GM21526 (cell line): ENCODE measurements at regions not wholly inside any gene's neighbourhood (a gene's known extent, or its start where the extent isn't known, plus 50 kb on each side); places are given as distances from the start of the nearest gene placed in this dataset.
"Not testable (repeated sequence)": the region's sequence is repeated elsewhere in the genome, so short reads cannot be mapped to it uniquely, and the experiment has no call there.

ENCODE experiments used
- ATAC-seq: cut with Tn5 transposase; IDR thresholded peaks from one replicate; pipeline ENCODE4 v1.9.1; 2021; ENCODE audit warnings: moderate library complexity; ENCODE audit not compliant: unreplicated experiment, low FRiP score

DNA sequence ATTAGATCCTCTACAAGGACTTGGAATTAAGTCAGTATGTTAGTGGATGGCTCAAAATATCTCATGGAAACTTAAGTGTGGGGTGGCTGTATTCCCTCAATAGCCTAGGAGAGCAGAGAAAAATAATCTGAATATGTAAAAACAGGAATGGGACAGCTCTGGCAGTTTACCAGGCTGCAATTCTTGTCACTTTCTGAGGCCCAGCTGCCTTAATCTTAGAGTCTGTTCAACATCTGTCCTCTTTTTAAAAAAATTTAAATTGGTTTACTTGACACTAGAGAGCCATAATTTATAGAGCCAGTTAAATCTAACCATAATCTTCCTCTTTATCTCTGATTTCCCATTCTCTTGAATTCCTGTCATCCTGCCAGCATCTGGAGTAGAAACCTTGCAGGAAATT is 109.2 kb upstream of the CXCL13 start:
- no peak for ATAC-seq

DNA sequence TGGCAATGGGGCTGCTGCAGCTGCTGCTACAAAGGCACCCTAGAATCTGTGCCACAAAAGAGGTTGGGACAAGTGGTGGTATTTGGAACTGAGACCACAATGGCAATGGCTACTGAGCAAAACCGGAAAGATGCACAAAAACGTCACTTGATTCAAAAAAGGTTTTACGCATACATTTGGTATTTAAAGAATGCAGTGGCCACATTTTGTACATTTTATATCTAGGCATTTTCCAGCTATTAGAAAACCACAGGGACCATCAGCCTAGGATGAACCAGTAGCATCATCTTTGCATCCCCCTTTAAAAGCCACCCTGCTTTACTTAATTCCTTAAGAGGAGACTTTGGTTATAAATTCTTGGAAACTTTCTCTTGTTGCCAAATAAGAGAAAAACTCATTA is 104.8 kb upstream of the CXCL13 start:
- no peak for ATAC-seq

DNA sequence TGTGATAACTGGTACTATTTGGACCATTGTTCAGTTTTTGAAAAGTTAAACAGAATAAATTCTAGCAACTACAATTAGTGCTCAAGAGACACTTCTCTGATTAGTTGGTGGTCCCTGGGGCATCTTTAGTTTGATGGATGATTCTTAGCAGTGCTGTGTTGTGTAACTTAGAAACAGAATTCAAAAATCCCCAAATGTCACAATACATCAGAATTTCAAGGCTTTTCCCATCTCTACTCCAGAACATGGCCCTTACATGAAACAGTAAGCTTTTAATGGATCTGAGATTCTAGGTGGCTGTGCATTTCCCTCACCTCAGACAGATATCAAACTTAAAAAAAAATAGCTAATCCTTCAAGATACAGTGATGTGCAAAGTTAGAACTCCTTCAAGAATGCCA is 104.4 kb upstream of the CXCL13 start:
- no peak for ATAC-seq

DNA sequence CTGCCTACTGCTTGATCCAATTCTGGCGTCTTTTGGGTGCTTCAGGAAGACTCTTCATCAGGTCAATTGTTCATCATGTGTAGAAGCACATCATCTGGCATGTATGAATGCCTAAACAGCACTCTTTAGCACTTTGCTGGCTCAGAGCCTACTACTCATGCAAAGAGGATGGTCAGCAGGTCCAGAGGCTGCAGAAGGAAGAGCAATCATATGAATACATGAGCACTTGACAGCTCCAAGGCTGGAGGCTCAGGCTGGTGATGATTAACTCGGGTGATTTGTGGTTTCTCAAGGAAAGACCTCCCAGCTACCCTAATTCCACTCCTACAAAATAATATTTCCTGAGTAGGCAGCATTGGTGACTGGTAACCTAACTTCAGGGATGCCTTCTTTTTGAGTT is 103.8 kb upstream of the CXCL13 start:
- no peak for ATAC-seq

DNA sequence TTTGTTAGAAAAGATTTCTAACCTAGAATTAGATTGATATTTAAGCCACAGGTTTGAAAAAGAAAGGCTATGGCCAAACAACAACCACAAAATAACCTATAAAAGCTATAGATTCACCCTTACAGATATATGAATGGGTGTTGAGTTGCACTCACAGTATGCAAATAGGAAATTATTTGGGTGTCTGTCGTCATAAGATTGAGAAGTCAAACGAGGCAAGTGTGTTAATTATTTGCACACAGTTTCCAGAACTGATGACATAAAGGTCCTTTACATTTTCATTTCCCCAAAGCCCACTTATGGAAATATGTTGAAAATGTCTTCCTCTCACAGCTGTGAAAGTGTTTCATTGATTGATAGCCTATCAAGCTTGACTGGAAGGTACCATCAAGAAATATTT is 101.2 kb upstream of the CXCL13 start:
- ATAC-seq = no peak

DNA sequence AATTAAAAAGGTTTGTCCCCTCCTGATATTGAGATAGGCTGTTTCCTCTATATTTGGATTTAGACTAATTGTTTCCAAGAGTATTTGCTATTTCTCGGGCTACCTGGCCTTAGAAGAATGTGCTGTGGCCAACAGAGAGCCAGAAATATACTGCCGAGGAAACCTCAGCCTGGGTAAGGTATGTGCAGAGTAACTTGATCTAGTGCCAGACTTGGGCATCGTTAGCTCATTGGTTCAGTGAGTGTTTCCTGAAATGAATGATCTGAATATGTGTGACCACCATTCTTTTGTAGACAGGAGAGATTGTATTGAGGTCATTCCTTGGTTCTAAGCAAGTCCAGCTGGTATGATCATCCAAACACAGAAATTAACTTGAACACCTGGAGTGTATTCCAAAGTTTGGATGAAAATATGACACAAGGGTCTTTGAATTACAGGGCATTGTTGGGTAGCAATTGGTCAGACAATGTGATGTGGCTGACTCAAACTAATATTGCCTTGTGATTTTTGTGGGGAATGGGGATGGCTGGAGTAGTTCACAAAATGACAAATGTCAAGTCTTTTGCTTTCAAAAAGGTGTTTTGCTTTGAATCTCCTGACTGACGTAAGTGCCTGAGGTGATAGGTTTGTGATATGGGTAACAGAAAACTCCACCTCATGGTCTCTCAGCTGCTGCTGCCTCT is 100.2 kb upstream of the CXCL13 start:
- ATAC-seq = no peak

DNA sequence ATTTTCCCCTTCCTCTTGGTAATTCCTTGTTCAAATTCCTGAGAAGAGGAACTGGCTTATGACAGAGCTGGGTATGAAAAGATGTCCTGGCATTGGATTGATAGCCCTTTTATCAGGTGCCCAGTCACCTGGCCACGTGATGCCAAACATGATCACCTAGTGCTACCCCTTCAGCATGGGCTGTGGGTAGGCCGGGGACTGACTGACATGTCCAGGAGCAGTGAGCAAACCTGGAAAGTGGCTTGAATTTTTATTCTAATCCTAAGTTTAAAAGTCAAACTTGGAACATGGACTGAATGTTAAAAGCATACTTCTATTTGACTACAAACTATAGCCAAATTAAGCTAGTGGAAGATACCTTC is 99.7 kb upstream of the CXCL13 start:
- no peak for ATAC-seq

DNA sequence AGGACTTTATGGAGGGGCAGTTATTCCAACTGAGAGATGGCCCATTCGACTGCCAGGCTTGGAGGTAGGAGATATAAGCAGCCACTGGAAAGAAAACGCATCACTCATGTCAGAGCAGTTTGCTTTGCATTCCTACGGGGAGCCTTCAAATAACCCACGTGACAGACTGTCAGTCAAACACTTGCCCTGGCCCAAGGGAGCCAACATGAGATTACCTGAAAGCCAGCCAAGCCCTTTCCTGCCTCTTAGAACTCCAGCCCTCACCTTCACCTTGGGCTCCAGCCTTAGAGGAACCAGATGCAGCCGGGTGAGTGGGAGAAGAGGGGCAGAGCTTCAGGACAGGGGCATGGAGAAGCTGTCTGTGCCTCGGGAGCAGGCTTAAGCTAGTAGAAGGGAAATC is 95.3 kb upstream of the CXCL13 start:
- no peak for ATAC-seq

DNA sequence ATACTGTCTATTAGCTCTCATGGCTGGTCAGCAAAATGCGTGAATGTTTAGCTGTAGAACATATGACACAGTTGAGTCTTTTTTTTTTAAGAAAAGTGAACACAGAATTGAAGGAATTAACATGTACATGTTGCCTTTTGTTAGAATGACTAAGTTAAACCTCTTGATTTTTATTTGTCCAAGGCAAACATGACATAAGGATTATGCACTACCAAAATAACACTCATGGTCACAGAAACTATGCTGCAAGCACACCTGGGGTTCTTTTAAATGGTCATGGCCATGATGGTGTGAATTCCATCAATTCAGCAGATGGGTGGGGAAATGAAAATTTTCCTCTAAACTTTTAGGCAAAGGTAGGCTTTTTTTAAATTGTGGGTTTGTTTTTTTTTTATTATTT is 80.1 kb upstream of the CXCL13 start:
- no peak for ATAC-seq

DNA sequence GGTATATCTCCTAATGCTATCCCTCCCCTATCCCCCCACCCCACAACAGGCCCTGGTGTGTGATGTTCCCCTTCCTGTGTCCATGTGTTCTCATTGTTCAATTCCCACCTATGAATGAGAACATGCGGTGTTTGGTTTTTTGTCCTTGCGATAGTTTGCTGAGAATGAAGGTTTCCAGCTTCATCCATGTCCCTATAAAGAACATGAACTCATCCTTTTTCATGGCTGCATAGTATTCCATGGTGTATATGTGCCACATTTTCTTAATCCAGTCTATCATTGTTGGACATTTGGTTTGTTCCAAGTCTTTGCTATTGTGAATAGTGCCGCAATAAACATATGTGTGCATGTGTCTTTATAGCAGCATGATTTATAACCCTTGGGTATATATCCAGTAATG is 77.7 kb upstream of the CXCL13 start:
- ATAC-seq = not testable (repeated sequence)

DNA sequence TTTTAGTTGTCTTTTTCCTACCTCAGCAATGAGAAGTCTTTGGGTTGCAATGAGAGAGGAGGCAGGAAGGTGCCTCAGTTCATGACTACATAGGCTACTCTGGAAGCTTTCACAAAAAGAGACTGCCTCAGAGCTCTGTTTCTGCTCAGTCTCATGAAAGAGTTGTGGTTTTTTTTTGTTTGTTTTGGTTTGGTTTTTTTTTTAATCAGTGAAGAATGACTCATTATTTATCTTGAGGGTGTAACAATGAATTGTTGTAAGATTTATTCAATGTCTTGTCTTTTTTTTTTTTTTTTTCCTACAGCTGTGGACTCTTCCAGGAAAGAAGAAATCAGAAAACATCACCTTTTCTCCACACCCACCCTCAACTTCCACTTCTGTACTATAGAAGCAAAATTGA is 67.5 kb upstream of the CXCL13 start:
- ATAC-seq = no peak

DNA sequence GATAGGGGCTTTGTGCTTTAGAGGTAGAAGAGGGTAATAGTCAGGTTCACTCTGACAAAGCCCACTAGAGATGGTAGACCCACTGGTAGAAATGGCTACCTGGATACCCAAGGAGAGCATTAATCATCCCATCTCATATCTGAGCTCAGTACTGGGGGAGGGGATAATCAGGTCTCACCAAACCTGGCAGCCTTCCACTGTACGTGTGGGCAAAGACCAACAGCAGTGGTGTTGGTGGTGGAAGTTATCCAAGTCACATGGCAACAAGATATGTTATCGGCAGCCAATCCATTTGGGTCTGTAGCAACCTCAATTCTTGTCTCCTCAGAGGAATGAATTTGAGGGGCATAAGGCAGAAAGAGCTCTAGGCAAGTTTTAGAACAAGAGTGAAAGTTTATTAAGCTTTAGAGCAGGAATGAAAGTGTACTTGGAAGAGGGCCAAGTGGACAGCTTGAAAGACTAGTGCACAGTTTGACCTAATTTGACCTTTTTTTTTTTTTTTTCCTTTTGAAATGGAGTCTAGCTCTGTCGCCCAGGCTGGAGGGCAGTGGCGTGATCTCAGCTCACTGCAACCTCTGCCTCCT is 67.0 kb upstream of the CXCL13 start:
- no peak for ATAC-seq
